ENCODE measurements at regions not wholly inside any gene's neighbourhood (a gene's known extent, or its start where the extent isn't known, plus 50 kb on each side); places are given as distances from the start of the nearest gene placed in this dataset.

DNA sequence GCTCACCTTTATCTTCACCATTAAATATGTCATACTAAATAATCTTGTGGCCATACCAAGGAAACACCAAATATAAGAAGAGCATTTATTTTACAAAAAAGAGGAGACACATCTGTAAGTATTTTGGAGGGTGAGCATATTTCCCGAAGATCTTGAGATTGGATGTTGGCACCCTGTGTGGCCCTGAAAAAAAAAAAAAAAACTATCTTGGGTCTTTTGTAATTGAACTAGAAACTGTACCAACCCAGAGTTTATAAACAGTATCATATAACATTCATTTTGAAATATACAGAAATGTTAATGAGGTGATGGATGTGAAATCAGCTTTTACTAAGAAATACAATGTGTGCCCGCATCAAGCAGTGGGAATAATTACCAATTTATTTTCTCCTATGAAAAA, 104.0 kb upstream of the FRMD6 start (continued):
- TF ChIP-seq, protein P1, sequence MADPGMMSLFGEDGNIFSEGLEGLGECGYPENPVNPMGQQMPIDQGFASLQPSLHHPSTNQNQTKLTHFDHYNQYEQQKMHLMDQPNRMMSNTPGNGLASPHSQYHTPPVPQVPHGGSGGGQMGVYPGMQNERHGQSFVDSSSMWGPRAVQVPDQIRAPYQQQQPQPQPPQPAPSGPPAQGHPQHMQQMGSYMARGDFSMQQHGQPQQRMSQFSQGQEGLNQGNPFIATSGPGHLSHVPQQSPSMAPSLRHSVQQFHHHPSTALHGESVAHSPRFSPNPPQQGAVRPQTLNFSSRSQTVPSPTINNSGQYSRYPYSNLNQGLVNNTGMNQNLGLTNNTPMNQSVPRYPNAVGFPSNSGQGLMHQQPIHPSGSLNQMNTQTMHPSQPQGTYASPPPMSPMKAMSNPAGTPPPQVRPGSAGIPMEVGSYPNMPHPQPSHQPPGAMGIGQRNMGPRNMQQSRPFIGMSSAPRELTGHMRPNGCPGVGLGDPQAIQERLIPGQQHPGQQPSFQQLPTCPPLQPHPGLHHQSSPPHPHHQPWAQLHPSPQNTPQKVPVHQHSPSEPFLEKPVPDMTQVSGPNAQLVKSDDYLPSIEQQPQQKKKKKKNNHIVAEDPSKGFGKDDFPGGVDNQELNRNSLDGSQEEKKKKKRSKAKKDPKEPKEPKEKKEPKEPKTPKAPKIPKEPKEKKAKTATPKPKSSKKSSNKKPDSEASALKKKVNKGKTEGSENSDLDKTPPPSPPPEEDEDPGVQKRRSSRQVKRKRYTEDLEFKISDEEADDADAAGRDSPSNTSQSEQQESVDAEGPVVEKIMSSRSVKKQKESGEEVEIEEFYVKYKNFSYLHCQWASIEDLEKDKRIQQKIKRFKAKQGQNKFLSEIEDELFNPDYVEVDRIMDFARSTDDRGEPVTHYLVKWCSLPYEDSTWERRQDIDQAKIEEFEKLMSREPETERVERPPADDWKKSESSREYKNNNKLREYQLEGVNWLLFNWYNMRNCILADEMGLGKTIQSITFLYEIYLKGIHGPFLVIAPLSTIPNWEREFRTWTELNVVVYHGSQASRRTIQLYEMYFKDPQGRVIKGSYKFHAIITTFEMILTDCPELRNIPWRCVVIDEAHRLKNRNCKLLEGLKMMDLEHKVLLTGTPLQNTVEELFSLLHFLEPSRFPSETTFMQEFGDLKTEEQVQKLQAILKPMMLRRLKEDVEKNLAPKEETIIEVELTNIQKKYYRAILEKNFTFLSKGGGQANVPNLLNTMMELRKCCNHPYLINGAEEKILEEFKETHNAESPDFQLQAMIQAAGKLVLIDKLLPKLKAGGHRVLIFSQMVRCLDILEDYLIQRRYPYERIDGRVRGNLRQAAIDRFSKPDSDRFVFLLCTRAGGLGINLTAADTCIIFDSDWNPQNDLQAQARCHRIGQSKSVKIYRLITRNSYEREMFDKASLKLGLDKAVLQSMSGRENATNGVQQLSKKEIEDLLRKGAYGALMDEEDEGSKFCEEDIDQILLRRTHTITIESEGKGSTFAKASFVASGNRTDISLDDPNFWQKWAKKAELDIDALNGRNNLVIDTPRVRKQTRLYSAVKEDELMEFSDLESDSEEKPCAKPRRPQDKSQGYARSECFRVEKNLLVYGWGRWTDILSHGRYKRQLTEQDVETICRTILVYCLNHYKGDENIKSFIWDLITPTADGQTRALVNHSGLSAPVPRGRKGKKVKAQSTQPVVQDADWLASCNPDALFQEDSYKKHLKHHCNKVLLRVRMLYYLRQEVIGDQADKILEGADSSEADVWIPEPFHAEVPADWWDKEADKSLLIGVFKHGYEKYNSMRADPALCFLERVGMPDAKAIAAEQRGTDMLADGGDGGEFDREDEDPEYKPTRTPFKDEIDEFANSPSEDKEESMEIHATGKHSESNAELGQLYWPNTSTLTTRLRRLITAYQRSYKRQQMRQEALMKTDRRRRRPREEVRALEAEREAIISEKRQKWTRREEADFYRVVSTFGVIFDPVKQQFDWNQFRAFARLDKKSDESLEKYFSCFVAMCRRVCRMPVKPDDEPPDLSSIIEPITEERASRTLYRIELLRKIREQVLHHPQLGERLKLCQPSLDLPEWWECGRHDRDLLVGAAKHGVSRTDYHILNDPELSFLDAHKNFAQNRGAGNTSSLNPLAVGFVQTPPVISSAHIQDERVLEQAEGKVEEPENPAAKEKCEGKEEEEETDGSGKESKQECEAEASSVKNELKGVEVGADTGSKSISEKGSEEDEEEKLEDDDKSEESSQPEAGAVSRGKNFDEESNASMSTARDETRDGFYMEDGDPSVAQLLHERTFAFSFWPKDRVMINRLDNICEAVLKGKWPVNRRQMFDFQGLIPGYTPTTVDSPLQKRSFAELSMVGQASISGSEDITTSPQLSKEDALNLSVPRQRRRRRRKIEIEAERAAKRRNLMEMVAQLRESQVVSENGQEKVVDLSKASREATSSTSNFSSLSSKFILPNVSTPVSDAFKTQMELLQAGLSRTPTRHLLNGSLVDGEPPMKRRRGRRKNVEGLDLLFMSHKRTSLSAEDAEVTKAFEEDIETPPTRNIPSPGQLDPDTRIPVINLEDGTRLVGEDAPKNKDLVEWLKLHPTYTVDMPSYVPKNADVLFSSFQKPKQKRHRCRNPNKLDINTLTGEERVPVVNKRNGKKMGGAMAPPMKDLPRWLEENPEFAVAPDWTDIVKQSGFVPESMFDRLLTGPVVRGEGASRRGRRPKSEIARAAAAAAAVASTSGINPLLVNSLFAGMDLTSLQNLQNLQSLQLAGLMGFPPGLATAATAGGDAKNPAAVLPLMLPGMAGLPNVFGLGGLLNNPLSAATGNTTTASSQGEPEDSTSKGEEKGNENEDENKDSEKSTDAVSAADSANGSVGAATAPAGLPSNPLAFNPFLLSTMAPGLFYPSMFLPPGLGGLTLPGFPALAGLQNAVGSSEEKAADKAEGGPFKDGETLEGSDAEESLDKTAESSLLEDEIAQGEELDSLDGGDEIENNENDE (IDR thresholded peaks at IDR 0.05; ENCODE audit: insufficient replicate concordance, low read length), result no peak
- TF ChIP-seq KDM4A (IDR thresholded peaks at IDR 0.05; ENCODE audit: low read depth, low read length, severe bottlenecking) (no peak), CHD1 (IDR thresholded peaks at IDR 0.05; ENCODE audit: low read depth, low read length) (no peak)

All from H1 (cell line).